Kidney epithelial cell (primary cell): ENCODE measurements at regions not wholly inside any gene's neighbourhood (a gene's known extent, or its start where the extent isn't known, plus 50 kb on each side); places are given as distances from the start of the nearest gene placed in this dataset.

Experiments
- DNase-seq: peaks from one replicate; pipeline ENCODE4 v3.0.0-alpha.2; 2010; ENCODE audit warnings: low read depth
- H3K27me3 ChIP-seq: 2 replicates; pipeline ENCODE4 v1.6.0; 2011; ENCODE audit warnings: low read length; ENCODE audit not compliant: control insufficient read depth, insufficient read depth
- H3K36me3 ChIP-seq: 2 replicates; pipeline ENCODE4 v1.5.1; 2011; ENCODE audit warnings: low read length; ENCODE audit not compliant: control insufficient read depth, insufficient read depth
- H3K4me3 ChIP-seq: 2 replicates; pipeline ENCODE4 v1.5.1; 2011; ENCODE audit warnings: low read depth, mild to moderate bottlenecking, control low read depth, low read length
- CTCF ChIP-seq: IDR thresholded peaks from 2 replicates; pipeline ENCODE4 v1.5.1; 2011; ENCODE audit warnings: mild to moderate bottlenecking, moderate library complexity, low read length, control low read depth, inconsistent platforms; ENCODE audit not compliant: insufficient read depth, poor library complexity, severe bottlenecking

- TF ChIP-seq CTCF: no peak
- no peak overlapping the region for H3K4me3 ChIP-seq
- no peaks in the 10 kb centered on the region for H3K36me3 ChIP-seq
- H3K27me3 ChIP-seq: no peaks in the 10 kb centered on the region
- DNase-seq: no peak
Measured at GRCh38 chr5:156094001-156094400, 233.0 kb upstream of the SGCD start.

GRCh38 chr5:156095709-156096241 lies 231.2 kb upstream of the SGCD start:
- DNase-seq: no peak
- Histone ChIP-seq H3K4me3 (no peak overlapping the region), H3K27me3 (no peaks in the 10 kb centered on the region), H3K36me3 (no peaks in the 10 kb centered on the region)
- TF ChIP-seq CTCF: no peak

- TF ChIP-seq CTCF: no peak
- H3K4me3 ChIP-seq: no peak overlapping the region
- DNase-seq: no peak
- H3K27me3 ChIP-seq: no peaks in the 10 kb centered on the region
- no peaks in the 10 kb centered on the region for H3K36me3 ChIP-seq
Measured at GRCh38 chr5:156096259-156096658, 230.7 kb upstream of the SGCD start.

- no peak for TF ChIP-seq CTCF
- Histone ChIP-seq H3K4me3 (no peak overlapping the region), H3K27me3 (no peaks in the 10 kb centered on the region), H3K36me3 (no peaks in the 10 kb centered on the region)
- no peak for DNase-seq
Measured at GRCh38 chr5:156103155-156103885, 223.6 kb upstream of the SGCD start.

GRCh38 chr5:156109317-156110023 lies 217.5 kb upstream of the SGCD start:
- TF ChIP-seq CTCF: no peak
- Histone ChIP-seq H3K27me3 (no peaks in the 10 kb centered on the region), H3K4me3 (no peak overlapping the region), H3K36me3 (no peaks in the 10 kb centered on the region)
- no peak for DNase-seq
